DMS 273 (cell line): ENCODE measurements at regions not wholly inside any gene's neighbourhood (a gene's known extent, or its start where the extent isn't known, plus 50 kb on each side); places are given as distances from the start of the nearest gene placed in this dataset.
"Not testable (repeated sequence)": the region's sequence is repeated elsewhere in the genome, so short reads cannot be mapped to it uniquely, and the experiment has no call there.

Experiments used
- DNase-seq: peaks from one replicate; lab custom pipeline; 2025; ENCODE audit not compliant: unreplicated experiment; lab: John Stamatoyannopoulos, UW

- not testable (repeated sequence) for DNase-seq
Measured at GRCh38 chrX:79827611-79828010, 186.9 kb upstream of the TBX22 start.

- peak; percentile 6 for DNase-seq
Measured at GRCh38 chrX:79850114-79850513, 164.4 kb upstream of the TBX22 start.

- DNase-seq = no peak
Measured at GRCh38 chrX:79854469-79854868, 160.1 kb upstream of the TBX22 start.
